Vagina (tissue), 2 donors: ENCODE measurements at regions not wholly inside any gene's neighbourhood (a gene's known extent, or its start where the extent isn't known, plus 50 kb on each side); places are given as distances from the start of the nearest gene placed in this dataset.

Experiments
- CTCF ChIP-seq, 3 experiments: fragments of 450-650 bp in 2 of 3; fragments of 200-600 bp in 1 of 3; sonication (generic) in 1 of 3; IDR thresholded peaks; one replicate each; pipeline ENCODE4 v1.5.1; 2017 to 2019; ENCODE audit warnings: antibody characterized with exemption in 3 of 3, mild to moderate bottlenecking in 2 of 3, moderate library complexity in 2 of 3
- POLR2A ChIP-seq, 2 donors: fragments of 450-650 bp; IDR thresholded peaks; one replicate each; pipeline ENCODE4 v1.6.1; 2017; ENCODE audit warnings: antibody characterized with exemption in 2 of 2, mild to moderate bottlenecking in 2 of 2, moderate library complexity in 2 of 2
- POLR2AphosphoS5 ChIP-seq, 2 donors: sonication (generic); formaldehyde crosslinking; IDR thresholded peaks; one replicate each; pipeline ENCODE4 v1.9.0; 2017; ENCODE audit warnings: antibody characterized with exemption in 2 of 2, mild to moderate bottlenecking in 2 of 2, low read depth in 1 of 2; ENCODE audit not compliant: insufficient read depth in 1 of 2

GRCh38 chr4:100023800-100024199 lies 73.7 kb upstream of the H2AZ1 start:
- TF ChIP-seq CTCF (IDR thresholded peaks at IDR 0.05) (no peak), POLR2A (IDR thresholded peaks at IDR 0.05) (no peak), POLR2AphosphoS5 (IDR thresholded peaks at IDR 0.05; ENCODE audit: insufficient read depth in 1 of 2, low read depth in 1 of 2) (no peak)
